Prostate gland (tissue), 2 donors: ENCODE measurements at regions not wholly inside any gene's neighbourhood (a gene's known extent, or its start where the extent isn't known, plus 50 kb on each side); places are given as distances from the start of the nearest gene placed in this dataset.

ENCODE experiments used
- POLR2A ChIP-seq: fragments of 450-650 bp; IDR thresholded peaks from one replicate; pipeline ENCODE4 v1.6.1; 2016; ENCODE audit warnings: antibody characterized with exemption, mild to moderate bottlenecking
- TF ChIP-seq, protein P1 (sequence below), 4 experiments: fragments of 200-600 bp in 2 of 4; fragments of 450-650 bp in 2 of 4; sonication (generic) in 2 of 4; IDR thresholded peaks; 1 replicate in 3 of 4; 2 replicates in 1 of 4; pipeline ENCODE4 v1.5.1; 2016 to 2019; ENCODE audit warnings: antibody characterized with exemption in 4 of 4, mild to moderate bottlenecking in 2 of 4, moderate library complexity in 2 of 4

DNA sequence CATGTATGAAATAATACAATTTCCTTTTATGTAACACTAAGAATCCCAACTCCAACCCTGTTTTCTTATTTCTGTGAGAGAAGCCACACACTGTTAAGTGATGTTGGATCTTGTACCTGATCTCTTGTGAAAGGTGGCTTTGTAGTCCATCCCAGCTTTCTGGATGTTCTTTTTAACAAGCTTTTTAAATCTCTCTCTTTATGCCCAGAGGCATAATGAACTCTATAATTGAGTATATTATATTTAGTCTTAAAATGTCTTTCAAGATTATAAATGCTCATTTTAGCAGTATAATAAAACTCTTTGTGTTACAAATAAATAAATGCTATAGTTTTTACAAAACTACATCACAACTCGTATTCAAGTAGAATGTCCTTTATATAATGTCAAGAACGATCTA lies 922.1 kb downstream of the EPHA7 start:
- TF ChIP-seq, protein P1, sequence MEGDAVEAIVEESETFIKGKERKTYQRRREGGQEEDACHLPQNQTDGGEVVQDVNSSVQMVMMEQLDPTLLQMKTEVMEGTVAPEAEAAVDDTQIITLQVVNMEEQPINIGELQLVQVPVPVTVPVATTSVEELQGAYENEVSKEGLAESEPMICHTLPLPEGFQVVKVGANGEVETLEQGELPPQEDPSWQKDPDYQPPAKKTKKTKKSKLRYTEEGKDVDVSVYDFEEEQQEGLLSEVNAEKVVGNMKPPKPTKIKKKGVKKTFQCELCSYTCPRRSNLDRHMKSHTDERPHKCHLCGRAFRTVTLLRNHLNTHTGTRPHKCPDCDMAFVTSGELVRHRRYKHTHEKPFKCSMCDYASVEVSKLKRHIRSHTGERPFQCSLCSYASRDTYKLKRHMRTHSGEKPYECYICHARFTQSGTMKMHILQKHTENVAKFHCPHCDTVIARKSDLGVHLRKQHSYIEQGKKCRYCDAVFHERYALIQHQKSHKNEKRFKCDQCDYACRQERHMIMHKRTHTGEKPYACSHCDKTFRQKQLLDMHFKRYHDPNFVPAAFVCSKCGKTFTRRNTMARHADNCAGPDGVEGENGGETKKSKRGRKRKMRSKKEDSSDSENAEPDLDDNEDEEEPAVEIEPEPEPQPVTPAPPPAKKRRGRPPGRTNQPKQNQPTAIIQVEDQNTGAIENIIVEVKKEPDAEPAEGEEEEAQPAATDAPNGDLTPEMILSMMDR (IDR thresholded peaks at IDR 0.05): no peak
- no peak for TF ChIP-seq POLR2A
